Cerebellar nuclear complex (tissue), 1 donor: ENCODE measurements at regions not wholly inside any gene's neighbourhood (a gene's known extent, or its start where the extent isn't known, plus 50 kb on each side); places are given as distances from the start of the nearest gene placed in this dataset.

Source experiments
- DNase-seq, 2 experiments: peaks; one replicate each; lab custom pipeline; 2025; lab: John Stamatoyannopoulos, UW

GRCh38 chr1:199109160-199109559, 470.3 kb downstream of the PTPRC start:
- DNase-seq = no peak

- no peak for DNase-seq
These were observed 473.5 kb downstream of the PTPRC start for GRCh38 chr1:199112365-199112764.

- DNase-seq = no peak
These were observed 474.5 kb downstream of the PTPRC start for GRCh38 chr1:199113265-199113869.

- DNase-seq = no peak
These were observed 477.6 kb downstream of the PTPRC start for GRCh38 chr1:199116488-199116887.

- DNase-seq = no peak
These were observed 482.2 kb downstream of the PTPRC start for GRCh38 chr1:199121047-199121446.

GRCh38 chr1:199122085-199122484, 483.2 kb downstream of the PTPRC start:
- DNase-seq = no peak

- no peak for DNase-seq
These were observed 483.9 kb downstream of the PTPRC start for GRCh38 chr1:199122532-199123311.

GRCh38 chr1:199123615-199124014, 484.8 kb downstream of the PTPRC start:
- DNase-seq = no peak

GRCh38 chr1:199124351-199124750, 485.5 kb downstream of the PTPRC start:
- no peak for DNase-seq

GRCh38 chr1:199129247-199129646, 490.4 kb downstream of the PTPRC start:
- DNase-seq = no peak

- no peak for DNase-seq
These were observed 493.2 kb downstream of the PTPRC start for GRCh38 chr1:199132006-199132405.

- no peak for DNase-seq
These were observed 497.1 kb downstream of the PTPRC start for GRCh38 chr1:199135901-199136300.

- no peak for DNase-seq
These were observed 499.2 kb downstream of the PTPRC start for GRCh38 chr1:199138061-199138460.

GRCh38 chr1:199149591-199149990, 510.8 kb downstream of the PTPRC start:
- peak in 1 of 2 experiments; percentile 28 for DNase-seq

- no peak for DNase-seq
These were observed 511.9 kb downstream of the PTPRC start for GRCh38 chr1:199150756-199151155.

- no peak for DNase-seq
These were observed 513.0 kb downstream of the PTPRC start for GRCh38 chr1:199151634-199152425.

- no peak for DNase-seq
These were observed 513.8 kb downstream of the PTPRC start for GRCh38 chr1:199152676-199153075.

- no peak for DNase-seq
These were observed 516.6 kb downstream of the PTPRC start for GRCh38 chr1:199155166-199156019.

- DNase-seq = peak; percentile 50 to 63
These were observed 518.7 kb downstream of the PTPRC start for GRCh38 chr1:199157494-199157893.

- DNase-seq = no peak
These were observed 521.9 kb downstream of the PTPRC start for GRCh38 chr1:199160521-199161318.

GRCh38 chr1:199161319-199161680, 522.5 kb downstream of the PTPRC start:
- no peak for DNase-seq
